Large intestine (tissue), 3 donors: ENCODE measurements at regions not wholly inside any gene's neighbourhood (a gene's known extent, or its start where the extent isn't known, plus 50 kb on each side); places are given as distances from the start of the nearest gene placed in this dataset.

Source experiments
- DNase-seq, 2 donors: peaks; one replicate each; pipeline versions ENCODE4 v3.0.0 to v3.0.0-alpha.2; 2013
- H3K27ac ChIP-seq: one replicate; pipeline ENCODE4 v1.5.1; 2013; ENCODE audit warnings: low read length
- H3K27me3 ChIP-seq: 2 replicates; pipeline ENCODE4 v1.6.1; 2013; ENCODE audit warnings: low read length; ENCODE audit not compliant: control insufficient read depth, insufficient read depth
- H3K36me3 ChIP-seq: 2 replicates; pipeline ENCODE4 v1.6.1; 2013; ENCODE audit warnings: low read length; ENCODE audit not compliant: control insufficient read depth, insufficient read depth
- H3K4me1 ChIP-seq: one replicate; pipeline ENCODE4 v1.6.1; 2013; ENCODE audit warnings: low read length; ENCODE audit not compliant: control insufficient read depth, insufficient read depth
- H3K4me3 ChIP-seq: one replicate; pipeline ENCODE4 v1.5.1; 2013; ENCODE audit warnings: low read length
- H3K9me3 ChIP-seq: one replicate; pipeline ENCODE4 v1.6.1; 2013; ENCODE audit warnings: mild to moderate bottlenecking, low read depth, low read length, moderate library complexity; ENCODE audit not compliant: control insufficient read depth
- WGBS: methylation state at CpG from one replicate; pipeline ENCODE4 v1.1.5; 2013; ENCODE audit warnings: low lambda C conversion rate; ENCODE audit not compliant: insufficient coverage; 5-methylcytosine and 5-hydroxymethylcytosine counted together

DNA sequence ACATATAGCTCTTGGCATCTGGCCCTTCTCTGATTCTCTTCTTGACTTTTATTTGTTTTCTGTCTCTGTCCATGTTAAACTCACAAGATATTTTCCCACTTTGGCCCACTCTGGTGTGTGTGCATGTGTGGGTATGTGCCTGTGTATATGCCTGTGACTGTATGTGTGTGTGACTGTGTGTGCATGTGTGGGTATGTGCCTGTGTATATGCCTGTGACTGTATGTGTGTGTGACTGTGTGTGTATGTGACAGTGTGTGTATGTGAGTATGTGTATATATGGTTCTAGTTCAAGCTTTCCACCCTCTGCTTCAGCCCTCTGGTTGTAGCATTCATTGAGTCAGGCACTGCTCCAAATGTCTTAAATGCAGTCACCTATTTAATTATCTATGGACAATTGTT lies 88.6 kb upstream of the GGTLC1 start:
- Histone ChIP-seq H3K36me3 (no peaks in the 10 kb centered on the region), H3K27ac (no peak overlapping the region), H3K27me3 (no peaks in the 10 kb centered on the region), H3K9me3 (no peaks in the 10 kb centered on the region), H3K4me1 (no peaks in the 10 kb centered on the region), H3K4me3 (no peak overlapping the region)
- DNase-seq, result no peak

DNA sequence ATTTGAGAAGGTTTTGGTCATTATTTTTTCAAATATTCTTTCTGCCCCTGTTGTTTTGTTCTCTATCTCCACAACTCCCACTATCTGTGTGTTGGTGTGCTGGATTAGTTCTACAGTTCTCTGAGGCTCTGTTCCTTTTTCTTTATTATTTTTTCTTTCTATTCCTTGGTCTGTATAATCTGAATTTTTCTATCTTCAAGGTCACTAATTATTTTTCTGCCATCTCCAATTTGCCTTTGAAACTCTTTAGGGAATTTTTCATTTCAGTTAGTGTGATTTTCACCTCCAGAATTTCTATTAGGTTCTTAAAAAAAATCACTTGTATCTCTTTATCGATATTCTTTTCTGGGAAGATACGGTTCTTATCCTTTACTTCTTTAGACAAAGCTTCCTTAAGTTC lies 82.1 kb upstream of the GGTLC1 start:
- Histone ChIP-seq H3K27me3 (peaks cover 3% of the 10 kb centered on the region), H3K4me3 (no peak overlapping the region), H3K4me1 (no peaks in the 10 kb centered on the region), H3K9me3 (no peaks in the 10 kb centered on the region), H3K36me3 (no peaks in the 10 kb centered on the region), H3K27ac (no peak overlapping the region)
- no peak for DNase-seq
- 100% methylated on average over 2 of the region's 2 CpGs for WGBS

DNA sequence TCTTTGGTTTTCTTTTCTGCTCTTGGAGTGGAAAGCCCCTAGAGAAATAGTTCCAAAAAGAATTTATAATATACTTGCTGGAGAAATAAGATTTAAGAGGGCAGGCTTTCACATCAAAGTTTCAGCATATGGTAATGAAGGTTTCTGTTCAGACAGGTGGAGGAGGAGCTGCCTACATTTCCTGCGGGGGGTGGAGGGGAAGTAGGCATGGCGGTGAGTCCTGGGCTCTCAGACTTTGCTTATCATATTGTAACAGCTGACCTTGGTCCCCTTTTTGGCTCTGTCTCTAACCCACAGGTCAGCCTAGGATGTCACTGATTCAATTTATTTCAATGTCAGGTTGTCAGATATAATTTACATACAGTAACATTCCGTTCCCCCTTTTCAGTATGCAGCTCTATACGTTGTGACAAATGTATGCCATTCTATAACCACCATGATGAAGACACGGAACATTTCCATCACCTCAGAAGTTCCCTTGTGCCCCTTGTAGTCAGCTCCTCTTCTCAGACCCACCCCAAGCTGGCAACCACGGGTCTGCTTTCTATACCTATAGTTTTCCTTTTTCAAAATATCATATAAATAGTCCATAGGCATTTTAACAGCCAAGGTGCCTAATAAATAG lies 77.6 kb upstream of the GGTLC1 start:
- Histone ChIP-seq H3K27me3 (no peaks in the 10 kb centered on the region), H3K36me3 (no peaks in the 10 kb centered on the region), H3K27ac (no peak overlapping the region), H3K4me3 (no peak overlapping the region), H3K9me3 (no peaks in the 10 kb centered on the region), H3K4me1 (no peaks in the 10 kb centered on the region)
- no CpG with 5 or more reads among the region's 6 CpGs for WGBS
- DNase-seq, result no peak

DNA sequence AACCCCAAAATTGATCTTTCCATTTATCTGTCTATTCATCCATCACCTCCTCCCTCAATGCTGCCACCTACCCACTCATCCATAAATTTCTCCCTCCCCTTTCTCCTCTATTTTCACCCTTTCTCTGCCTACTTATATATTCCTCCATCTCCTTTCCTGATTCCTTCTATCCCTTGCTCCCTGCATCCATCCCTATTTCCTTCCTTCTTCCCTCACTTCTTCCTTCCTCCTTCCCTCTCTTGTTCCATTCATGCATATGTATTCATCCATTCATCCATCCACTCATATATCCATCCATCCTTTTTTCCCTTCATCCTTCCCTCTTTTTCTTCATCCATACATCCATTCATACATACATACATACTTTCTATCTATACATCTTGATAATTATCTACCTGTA lies 76.3 kb upstream of the GGTLC1 start:
- H3K27me3 ChIP-seq, result no peaks in the 10 kb centered on the region
- H3K9me3 ChIP-seq, result no peaks in the 10 kb centered on the region
- no peak for DNase-seq
- no peaks in the 10 kb centered on the region for H3K36me3 ChIP-seq
- no peaks in the 10 kb centered on the region for H3K4me1 ChIP-seq
- H3K4me3 ChIP-seq, result no peak overlapping the region
- H3K27ac ChIP-seq, result no peak overlapping the region

DNA sequence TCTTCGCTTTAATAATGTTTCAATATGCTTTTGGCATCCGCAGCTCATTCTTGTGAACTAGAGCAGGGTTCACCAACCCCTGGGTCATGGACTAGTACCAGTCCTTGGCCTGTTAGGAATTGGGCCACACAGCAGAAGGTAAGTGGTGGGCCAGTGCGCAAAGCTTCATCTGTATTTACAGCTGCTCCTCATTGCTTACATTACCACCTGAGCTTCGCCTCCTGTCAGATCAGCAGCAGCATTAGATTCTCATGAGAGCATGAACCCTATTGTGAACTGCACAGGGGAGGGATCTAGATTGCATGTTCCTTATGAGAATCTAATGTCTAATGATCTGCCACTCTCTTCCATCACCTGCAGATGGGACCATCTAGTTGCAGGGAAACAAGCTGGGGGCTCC lies 75.5 kb upstream of the GGTLC1 start:
- Histone ChIP-seq H3K27me3 (no peaks in the 10 kb centered on the region), H3K27ac (no peak overlapping the region), H3K4me1 (no peaks in the 10 kb centered on the region), H3K4me3 (no peak overlapping the region), H3K36me3 (no peaks in the 10 kb centered on the region), H3K9me3 (no peaks in the 10 kb centered on the region)
- WGBS, result no CpG with 5 or more reads among the region's 4 CpGs
- DNase-seq, result no peak

DNA sequence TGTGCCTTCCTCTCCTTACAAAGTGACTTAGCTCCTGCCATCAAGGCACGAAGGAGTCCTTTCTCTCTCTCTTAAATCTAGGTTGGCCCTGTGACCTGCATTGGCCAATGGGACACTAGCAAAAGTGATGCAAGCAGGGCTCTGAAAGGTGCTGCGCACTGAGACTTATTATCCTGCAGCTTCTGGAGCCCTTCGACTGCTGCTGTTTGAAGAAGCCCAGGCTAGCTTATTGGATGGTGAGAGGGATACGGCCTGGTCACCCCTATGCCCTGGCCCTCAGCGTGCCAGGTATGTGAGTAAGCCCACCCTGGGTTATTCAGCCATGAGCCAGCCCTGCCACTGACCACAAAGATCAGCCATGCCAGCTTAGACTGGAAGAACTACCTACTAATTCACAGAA lies 74.5 kb upstream of the GGTLC1 start:
- no peaks in the 10 kb centered on the region for H3K36me3 ChIP-seq
- DNase-seq, result no peak
- no CpG with 5 or more reads among the region's 5 CpGs for WGBS
- H3K27me3 ChIP-seq, result no peaks in the 10 kb centered on the region
- H3K4me1 ChIP-seq, result no peaks in the 10 kb centered on the region
- no peak overlapping the region for H3K4me3 ChIP-seq
- H3K9me3 ChIP-seq, result no peaks in the 10 kb centered on the region
- H3K27ac ChIP-seq, result no peak overlapping the region

DNA sequence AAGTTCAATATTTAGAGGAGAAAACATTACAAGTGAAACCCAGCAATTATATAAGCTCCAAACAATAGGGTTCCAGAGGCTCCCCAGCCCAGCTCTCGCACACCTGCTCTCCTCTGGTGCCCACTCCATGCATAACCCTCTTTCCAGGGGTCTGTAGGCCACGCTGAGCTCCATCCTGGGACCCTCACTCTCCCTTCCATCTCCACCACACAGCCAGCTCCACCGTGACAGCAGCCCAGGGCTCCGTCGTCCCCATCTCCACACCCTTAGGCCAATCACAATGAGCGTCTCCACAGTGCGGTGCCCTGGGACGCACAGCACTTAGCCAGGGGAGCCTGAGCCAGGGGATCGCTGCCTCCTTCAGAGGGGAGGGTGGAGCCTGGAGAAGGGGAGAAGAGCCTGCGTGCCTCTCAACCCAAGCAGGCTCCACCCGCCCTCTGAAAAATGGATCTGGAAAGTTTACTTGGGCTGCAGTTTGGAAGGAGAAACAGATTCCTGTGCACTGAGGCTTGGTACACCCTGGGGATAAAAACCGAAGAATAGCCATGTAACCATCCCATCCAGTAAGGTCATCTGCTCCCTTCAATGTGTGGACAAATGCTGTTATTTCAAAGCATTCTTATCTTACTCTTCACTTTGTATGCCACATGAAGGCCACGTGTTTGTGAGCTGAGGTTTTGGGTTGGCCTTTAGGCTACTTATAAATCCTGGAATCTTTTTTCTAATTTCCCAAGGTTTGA lies 72.4 kb upstream of the GGTLC1 start:
- H3K27ac ChIP-seq, result no peak overlapping the region
- DNase-seq, result no peak
- no peaks in the 10 kb centered on the region for H3K9me3 ChIP-seq
- 33% methylated on average over 1 of the region's 13 CpGs for WGBS
- H3K4me1 ChIP-seq, result no peaks in the 10 kb centered on the region
- H3K36me3 ChIP-seq, result no peaks in the 10 kb centered on the region
- H3K27me3 ChIP-seq, result no peaks in the 10 kb centered on the region
- no peak overlapping the region for H3K4me3 ChIP-seq

DNA sequence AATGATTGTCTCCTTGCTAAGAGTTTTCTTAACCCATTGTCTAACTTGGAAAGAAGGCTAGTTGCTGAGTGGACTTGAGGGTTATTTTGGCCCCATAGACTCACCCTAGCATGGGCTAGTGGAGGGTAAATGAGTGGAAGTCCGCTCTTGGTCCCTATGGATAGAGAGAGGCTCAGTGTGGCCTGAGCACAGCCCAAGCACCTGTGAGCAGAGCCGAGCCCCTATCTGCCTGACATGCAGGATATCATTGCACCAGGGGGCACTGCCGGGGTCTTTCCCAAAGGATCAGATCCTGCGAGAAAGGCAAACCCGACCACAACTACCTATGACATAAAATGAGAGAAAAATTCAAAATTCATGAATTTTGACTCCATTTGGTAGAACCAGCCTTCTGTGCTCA lies 70.6 kb upstream of the GGTLC1 start:
- Histone ChIP-seq H3K4me3 (no peak overlapping the region), H3K27me3 (no peaks in the 10 kb centered on the region), H3K36me3 (no peaks in the 10 kb centered on the region), H3K9me3 (no peaks in the 10 kb centered on the region), H3K27ac (no peak overlapping the region), H3K4me1 (no peaks in the 10 kb centered on the region)
- DNase-seq, result no peak
- WGBS, result no CpG with 5 or more reads among the region's 5 CpGs

DNA sequence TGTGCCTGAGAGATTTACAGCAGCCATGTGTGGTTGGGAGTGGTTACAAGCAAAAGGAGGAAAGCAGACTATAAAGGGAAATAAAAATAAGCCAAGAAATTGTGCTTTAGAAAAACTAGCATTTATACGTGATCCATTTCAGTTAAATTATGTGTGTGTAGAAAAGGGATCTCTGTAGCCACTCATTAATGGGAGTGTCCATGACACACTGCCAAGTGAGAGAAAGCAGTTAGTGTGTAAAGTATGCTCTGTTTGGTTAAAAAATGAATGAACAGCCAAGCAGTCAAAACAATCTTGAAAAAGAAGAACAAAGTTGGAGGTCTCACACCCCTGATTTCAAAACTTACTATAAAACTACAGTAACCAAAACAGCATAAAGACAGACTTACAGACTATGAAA lies 67.9 kb upstream of the GGTLC1 start:
- Histone ChIP-seq H3K36me3 (no peaks in the 10 kb centered on the region), H3K4me1 (no peaks in the 10 kb centered on the region), H3K27me3 (no peaks in the 10 kb centered on the region), H3K4me3 (no peak overlapping the region), H3K27ac (no peak overlapping the region), H3K9me3 (no peaks in the 10 kb centered on the region)
- WGBS, result no CpG with 5 or more reads among the region's 1 CpG
- no peak for DNase-seq

DNA sequence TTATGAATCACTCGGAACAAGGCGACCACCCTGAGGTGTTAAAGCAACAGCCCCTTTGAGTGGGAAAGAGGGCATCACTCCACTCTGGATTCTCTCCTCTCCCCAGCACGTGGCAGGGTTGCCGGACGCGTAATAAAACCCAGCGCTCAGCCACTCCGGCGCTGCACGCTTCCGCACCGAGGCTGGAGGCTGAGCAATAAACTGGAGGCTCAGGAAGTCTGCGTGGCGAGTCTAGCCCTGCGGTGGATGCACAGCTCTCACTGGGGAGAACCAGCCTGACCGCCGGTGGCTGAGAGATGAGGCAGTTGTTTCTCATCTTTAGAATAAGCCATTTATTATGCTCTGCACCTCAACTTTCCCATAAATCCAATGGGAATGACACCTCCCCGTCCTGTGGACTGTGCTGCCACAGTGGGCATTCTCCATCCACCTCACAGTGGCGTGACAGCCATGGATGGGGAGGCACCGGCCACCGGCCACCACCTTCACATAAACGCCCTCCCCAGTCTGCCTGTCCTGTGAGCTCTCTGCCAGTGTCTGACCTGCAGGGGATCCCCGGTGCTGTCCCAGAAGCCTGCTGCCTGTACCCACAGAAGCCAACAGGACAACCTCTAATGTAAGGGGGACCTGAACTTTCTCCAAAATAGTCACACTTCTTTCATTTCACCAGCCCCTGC lies 64.2 kb upstream of the GGTLC1 start:
- H3K9me3 ChIP-seq, result no peaks in the 10 kb centered on the region
- H3K4me1 ChIP-seq, result no peaks in the 10 kb centered on the region
- H3K4me3 ChIP-seq, result no peak overlapping the region
- DNase-seq, result no peak
- no CpG with 5 or more reads among the region's 23 CpGs for WGBS
- no peaks in the 10 kb centered on the region for H3K36me3 ChIP-seq
- H3K27ac ChIP-seq, result no peak overlapping the region
- peaks cover 9% of the 10 kb centered on the region for H3K27me3 ChIP-seq

DNA sequence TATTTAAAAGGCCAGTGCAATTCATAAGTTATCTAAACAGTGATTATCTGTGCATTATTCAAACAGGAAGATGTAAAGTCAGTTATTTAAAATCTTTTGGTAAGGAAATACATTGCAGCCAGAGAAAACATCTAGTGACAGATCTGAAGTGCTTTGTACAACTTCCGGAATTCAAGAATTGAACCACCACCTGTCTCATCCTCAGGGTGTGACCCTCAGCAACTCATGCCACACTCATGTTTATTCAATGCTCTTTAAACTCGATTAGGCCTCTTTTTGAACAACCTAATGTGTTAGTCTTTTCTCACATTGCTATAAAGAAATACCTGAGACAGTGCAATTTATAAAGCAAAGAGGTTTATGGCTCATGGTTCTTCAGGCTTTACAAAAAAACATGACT lies 62.6 kb upstream of the GGTLC1 start:
- H3K27ac ChIP-seq, result no peak overlapping the region
- WGBS, result no CpG with 5 or more reads among the region's 2 CpGs
- no peaks in the 10 kb centered on the region for H3K4me1 ChIP-seq
- no peak for DNase-seq
- H3K27me3 ChIP-seq, result peaks cover 10% of the 10 kb centered on the region
- no peak overlapping the region for H3K4me3 ChIP-seq
- no peaks in the 10 kb centered on the region for H3K36me3 ChIP-seq
- H3K9me3 ChIP-seq, result no peaks in the 10 kb centered on the region
